K562 (cell line): ENCODE measurements at regions not wholly inside any gene's neighbourhood (a gene's known extent, or its start where the extent isn't known, plus 50 kb on each side); places are given as distances from the start of the nearest gene placed in this dataset.

Experiments
- ATF1 ChIP-seq, 2 experiments: fragments of 450-650 bp in 1 of 2; IDR thresholded peaks; 2 replicates each; pipeline ENCODE4 v1.6.1; 2016; ENCODE audit warnings: missing compliant biosample characterization in 1 of 2, missing genetic modification characterization in 1 of 2
- BRCA1 ChIP-seq, 2 experiments: fragments of 450-650 bp in 1 of 2; sonication (generic) in 1 of 2; formaldehyde crosslinking in 1 of 2; IDR thresholded peaks; 2 replicates each; pipeline versions ENCODE4 v1.5.0 to v1.6.1; 2017 to 2020; ENCODE audit warnings: mild to moderate bottlenecking in 1 of 2, missing genetic modification reagents in 1 of 2
- JUND ChIP-seq, 2 experiments: IDR thresholded peaks; 2 replicates in 1 of 2; 3 replicates in 1 of 2; pipeline ENCODE4 v1.6.1; 2011; ENCODE audit warnings: borderline replicate concordance in 2 of 2, low read depth in 2 of 2, low read length in 2 of 2, improper control_type of control experiment in 1 of 2, missing biosample characterization in 1 of 2, missing genetic modification characterization in 1 of 2, missing genetic modification reagents in 1 of 2
- KDM4B ChIP-seq, 2 experiments: fragments of 450-650 bp in 1 of 2; sonication (generic) in 1 of 2; IDR thresholded peaks; 2 replicates each; pipeline ENCODE4 v1.6.1; 2016 to 2017; ENCODE audit warnings: borderline replicate concordance in 2 of 2, antibody characterized with exemption in 1 of 2, low read depth in 1 of 2, mild to moderate bottlenecking in 1 of 2
- MEIS2 ChIP-seq: fragments of 450-650 bp; IDR thresholded peaks from 2 replicates; pipeline ENCODE4 v1.6.1; 2014; ENCODE audit warnings: mild to moderate bottlenecking; ENCODE audit not compliant: partially characterized antibody
- NCOA1 ChIP-seq: fragments of 450-650 bp; IDR thresholded peaks from 2 replicates; pipeline ENCODE4 v1.6.1; 2016; ENCODE audit warnings: low read depth
- PURB ChIP-seq: sonication (generic); formaldehyde crosslinking; IDR thresholded peaks from 2 replicates; pipeline ENCODE4 v1.9.0; 2021; ENCODE audit warnings: low read depth, mild to moderate bottlenecking, missing genetic modification reagents
- RBM34 ChIP-seq: fragments of 200-400 bp; formaldehyde crosslinking; IDR thresholded peaks from 2 replicates; pipeline ENCODE4 v1.6.1; 2018; ENCODE audit warnings: low read length, borderline replicate concordance; ENCODE audit not compliant: insufficient read depth
- RCOR1 ChIP-seq, 2 experiments: IDR thresholded peaks; 2 replicates each; pipeline ENCODE4 v1.6.1; 2012; ENCODE audit warnings: low read depth in 2 of 2, low read length in 2 of 2, borderline replicate concordance in 1 of 2, improper control_type of control experiment in 1 of 2
- SMAD4 ChIP-seq: fragments of 250-450 bp; sonication (Bioruptor Pico); conservative IDR thresholded peaks from 2 replicates; pipeline ENCODE4 v1.8.0; 2021; ENCODE audit warnings: inconsistent platforms, mild to moderate bottlenecking, moderate library complexity
- SMARCC2 ChIP-seq: fragments of 450-650 bp; IDR thresholded peaks from 2 replicates; pipeline ENCODE4 v1.6.1; 2017; ENCODE audit warnings: antibody characterized with exemption, moderate library complexity, mild to moderate bottlenecking, low read depth
- SOX6 ChIP-seq: fragments of 450-650 bp; IDR thresholded peaks from 2 replicates; pipeline ENCODE4 v1.6.1; 2014; ENCODE audit warnings: mild to moderate bottlenecking
- ZNF12 ChIP-seq: sonication (generic); formaldehyde crosslinking; IDR thresholded peaks from 2 replicates; pipeline ENCODE4 v1.4.0; 2020; ENCODE audit warnings: mild to moderate bottlenecking, missing genetic modification reagents
- ZNF124 ChIP-seq: sonication (generic); formaldehyde crosslinking; IDR thresholded peaks from 2 replicates; pipeline ENCODE4 v1.8.1; 2022; ENCODE audit warnings: missing genetic modification reagents
- ZNF140 ChIP-seq: fragments of 250-450 bp; sonication (Bioruptor Pico); IDR thresholded peaks from 2 replicates; pipeline ENCODE4 v1.8.0; 2021; ENCODE audit warnings: moderate library complexity, mild to moderate bottlenecking, inconsistent platforms
- TF ChIP-seq, protein P1 (sequence below), 2 experiments: IDR thresholded peaks; 2 replicates each; pipeline ENCODE4 v1.6.1; 2012; ENCODE audit warnings: improper control_type of control experiment in 2 of 2, low read depth in 2 of 2, low read length in 2 of 2, borderline replicate concordance in 1 of 2
- TF ChIP-seq, protein P2 (sequence below), 3 experiments: IDR thresholded peaks in 2 of 3; conservative IDR thresholded peaks in 1 of 3; 2 replicates each; pipeline ENCODE4 v1.5.1; 2011 to 2012; ENCODE audit warnings: low read length in 3 of 3, mild to moderate bottlenecking in 3 of 3, control low read depth in 2 of 3, improper control_type of control experiment in 1 of 3, inconsistent platforms in 1 of 3, low read depth in 1 of 3, mixed read lengths in 1 of 3, moderate library complexity in 1 of 3; ENCODE audit not compliant: insufficient read depth in 2 of 3
- TF ChIP-seq, protein P3 (sequence below): fragments of 250-450 bp; sonication (Bioruptor Pico); IDR thresholded peaks from 2 replicates; pipeline ENCODE4 v1.8.0; 2022; ENCODE audit warnings: inconsistent platforms
- TF ChIP-seq, protein P4 (sequence below): fragments of 450-650 bp; formaldehyde crosslinking; IDR thresholded peaks from 2 replicates; pipeline ENCODE4 v1.4.0; 2020; ENCODE audit warnings: mild to moderate bottlenecking, moderate library complexity
- TF ChIP-seq, protein P5 (sequence below): sonication (generic); formaldehyde crosslinking; IDR thresholded peaks from 2 replicates; pipeline ENCODE4 v1.8.0; 2022; ENCODE audit warnings: mild to moderate bottlenecking, missing genetic modification reagents

DNA sequence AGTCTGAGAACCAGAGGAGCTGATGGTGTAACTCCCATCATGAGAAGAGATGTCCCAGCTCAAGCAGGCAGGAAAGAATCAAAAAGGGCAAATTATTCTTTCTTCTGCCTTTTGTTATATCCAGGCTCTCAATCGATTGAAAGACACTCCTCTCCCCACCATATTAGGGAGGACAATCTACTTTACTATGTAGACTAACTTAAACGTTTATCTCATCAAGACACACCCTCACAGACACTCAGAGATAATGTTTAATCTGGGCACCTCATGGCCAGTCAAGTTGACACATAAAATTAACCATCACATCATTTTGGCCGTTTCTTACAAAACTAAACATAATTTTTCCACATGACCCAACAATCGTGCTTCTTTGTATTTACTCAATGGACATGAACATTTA is 534.3 kb upstream of the RORB start (continued):
- TF ChIP-seq, protein P1, sequence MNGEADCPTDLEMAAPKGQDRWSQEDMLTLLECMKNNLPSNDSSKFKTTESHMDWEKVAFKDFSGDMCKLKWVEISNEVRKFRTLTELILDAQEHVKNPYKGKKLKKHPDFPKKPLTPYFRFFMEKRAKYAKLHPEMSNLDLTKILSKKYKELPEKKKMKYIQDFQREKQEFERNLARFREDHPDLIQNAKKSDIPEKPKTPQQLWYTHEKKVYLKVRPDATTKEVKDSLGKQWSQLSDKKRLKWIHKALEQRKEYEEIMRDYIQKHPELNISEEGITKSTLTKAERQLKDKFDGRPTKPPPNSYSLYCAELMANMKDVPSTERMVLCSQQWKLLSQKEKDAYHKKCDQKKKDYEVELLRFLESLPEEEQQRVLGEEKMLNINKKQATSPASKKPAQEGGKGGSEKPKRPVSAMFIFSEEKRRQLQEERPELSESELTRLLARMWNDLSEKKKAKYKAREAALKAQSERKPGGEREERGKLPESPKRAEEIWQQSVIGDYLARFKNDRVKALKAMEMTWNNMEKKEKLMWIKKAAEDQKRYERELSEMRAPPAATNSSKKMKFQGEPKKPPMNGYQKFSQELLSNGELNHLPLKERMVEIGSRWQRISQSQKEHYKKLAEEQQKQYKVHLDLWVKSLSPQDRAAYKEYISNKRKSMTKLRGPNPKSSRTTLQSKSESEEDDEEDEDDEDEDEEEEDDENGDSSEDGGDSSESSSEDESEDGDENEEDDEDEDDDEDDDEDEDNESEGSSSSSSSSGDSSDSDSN (IDR thresholded peaks at IDR 0.05; ENCODE audit: borderline replicate concordance in 1 of 2, low read depth in 2 of 2, low read length in 2 of 2) = no peak
- TF ChIP-seq, protein P2, sequence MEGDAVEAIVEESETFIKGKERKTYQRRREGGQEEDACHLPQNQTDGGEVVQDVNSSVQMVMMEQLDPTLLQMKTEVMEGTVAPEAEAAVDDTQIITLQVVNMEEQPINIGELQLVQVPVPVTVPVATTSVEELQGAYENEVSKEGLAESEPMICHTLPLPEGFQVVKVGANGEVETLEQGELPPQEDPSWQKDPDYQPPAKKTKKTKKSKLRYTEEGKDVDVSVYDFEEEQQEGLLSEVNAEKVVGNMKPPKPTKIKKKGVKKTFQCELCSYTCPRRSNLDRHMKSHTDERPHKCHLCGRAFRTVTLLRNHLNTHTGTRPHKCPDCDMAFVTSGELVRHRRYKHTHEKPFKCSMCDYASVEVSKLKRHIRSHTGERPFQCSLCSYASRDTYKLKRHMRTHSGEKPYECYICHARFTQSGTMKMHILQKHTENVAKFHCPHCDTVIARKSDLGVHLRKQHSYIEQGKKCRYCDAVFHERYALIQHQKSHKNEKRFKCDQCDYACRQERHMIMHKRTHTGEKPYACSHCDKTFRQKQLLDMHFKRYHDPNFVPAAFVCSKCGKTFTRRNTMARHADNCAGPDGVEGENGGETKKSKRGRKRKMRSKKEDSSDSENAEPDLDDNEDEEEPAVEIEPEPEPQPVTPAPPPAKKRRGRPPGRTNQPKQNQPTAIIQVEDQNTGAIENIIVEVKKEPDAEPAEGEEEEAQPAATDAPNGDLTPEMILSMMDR (IDR thresholded peaks at IDR 0.05 in 2 of 3, conservative IDR thresholded peaks at IDR 0.05 in 1 of 3; ENCODE audit: insufficient read depth in 2 of 3, low read depth in 1 of 3, low read length in 3 of 3) = no peak
- TF ChIP-seq RBM34 = no peak
- TF ChIP-seq MEIS2 = peak; percentile 56
- no peak for TF ChIP-seq PURB (CRISPR knock-in tag)
- TF ChIP-seq BRCA1 (IDR thresholded peaks at IDR 0.05) = no peak
- TF ChIP-seq BRCA1 (CRISPR knock-in tag; IDR thresholded peaks at IDR 0.05) = no peak
- TF ChIP-seq JUND (IDR thresholded peaks at IDR 0.05; ENCODE audit: borderline replicate concordance, low read depth, low read length) = peak; percentile 3; the same call in 1 of the 2 replicates
- TF ChIP-seq JUND (tag; IDR thresholded peaks at IDR 0.05; ENCODE audit: borderline replicate concordance, low read depth, low read length) = no peak
- TF ChIP-seq SMAD4 = no peak
- 0 out of 2 replicates have a peak, but pooled peaks have one; percentile 22 for TF ChIP-seq SOX6
- no peak for TF ChIP-seq KDM4B (IDR thresholded peaks at IDR 0.05; ENCODE audit: borderline replicate concordance in 2 of 2, low read depth in 1 of 2)
- TF ChIP-seq ZNF140 (CRISPR knock-in tag) = no peak
- TF ChIP-seq ZNF12 = no peak
- no peak for TF ChIP-seq RCOR1 (IDR thresholded peaks at IDR 0.05; ENCODE audit: borderline replicate concordance in 1 of 2, low read depth in 2 of 2, low read length in 2 of 2)
- TF ChIP-seq ZNF124 (CRISPR knock-in tag) = no peak
- TF ChIP-seq, protein P3, sequence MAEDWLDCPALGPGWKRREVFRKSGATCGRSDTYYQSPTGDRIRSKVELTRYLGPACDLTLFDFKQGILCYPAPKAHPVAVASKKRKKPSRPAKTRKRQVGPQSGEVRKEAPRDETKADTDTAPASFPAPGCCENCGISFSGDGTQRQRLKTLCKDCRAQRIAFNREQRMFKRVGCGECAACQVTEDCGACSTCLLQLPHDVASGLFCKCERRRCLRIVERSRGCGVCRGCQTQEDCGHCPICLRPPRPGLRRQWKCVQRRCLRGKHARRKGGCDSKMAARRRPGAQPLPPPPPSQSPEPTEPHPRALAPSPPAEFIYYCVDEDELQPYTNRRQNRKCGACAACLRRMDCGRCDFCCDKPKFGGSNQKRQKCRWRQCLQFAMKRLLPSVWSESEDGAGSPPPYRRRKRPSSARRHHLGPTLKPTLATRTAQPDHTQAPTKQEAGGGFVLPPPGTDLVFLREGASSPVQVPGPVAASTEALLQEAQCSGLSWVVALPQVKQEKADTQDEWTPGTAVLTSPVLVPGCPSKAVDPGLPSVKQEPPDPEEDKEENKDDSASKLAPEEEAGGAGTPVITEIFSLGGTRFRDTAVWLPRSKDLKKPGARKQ (CRISPR knock-in tag) = no peak
- TF ChIP-seq, protein P4, sequence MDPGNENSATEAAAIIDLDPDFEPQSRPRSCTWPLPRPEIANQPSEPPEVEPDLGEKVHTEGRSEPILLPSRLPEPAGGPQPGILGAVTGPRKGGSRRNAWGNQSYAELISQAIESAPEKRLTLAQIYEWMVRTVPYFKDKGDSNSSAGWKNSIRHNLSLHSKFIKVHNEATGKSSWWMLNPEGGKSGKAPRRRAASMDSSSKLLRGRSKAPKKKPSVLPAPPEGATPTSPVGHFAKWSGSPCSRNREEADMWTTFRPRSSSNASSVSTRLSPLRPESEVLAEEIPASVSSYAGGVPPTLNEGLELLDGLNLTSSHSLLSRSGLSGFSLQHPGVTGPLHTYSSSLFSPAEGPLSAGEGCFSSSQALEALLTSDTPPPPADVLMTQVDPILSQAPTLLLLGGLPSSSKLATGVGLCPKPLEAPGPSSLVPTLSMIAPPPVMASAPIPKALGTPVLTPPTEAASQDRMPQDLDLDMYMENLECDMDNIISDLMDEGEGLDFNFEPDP (CRISPR knock-in tag) = no peak
- TF ChIP-seq, protein P5, sequence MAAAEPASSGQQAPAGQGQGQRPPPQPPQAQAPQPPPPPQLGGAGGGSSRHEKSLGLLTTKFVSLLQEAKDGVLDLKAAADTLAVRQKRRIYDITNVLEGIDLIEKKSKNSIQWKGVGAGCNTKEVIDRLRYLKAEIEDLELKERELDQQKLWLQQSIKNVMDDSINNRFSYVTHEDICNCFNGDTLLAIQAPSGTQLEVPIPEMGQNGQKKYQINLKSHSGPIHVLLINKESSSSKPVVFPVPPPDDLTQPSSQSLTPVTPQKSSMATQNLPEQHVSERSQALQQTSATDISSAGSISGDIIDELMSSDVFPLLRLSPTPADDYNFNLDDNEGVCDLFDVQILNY (CRISPR knock-in tag) = no peak
- no peak for TF ChIP-seq ATF1 (CRISPR knock-in tag; IDR thresholded peaks at IDR 0.05)
- no peak for TF ChIP-seq ATF1 (tag; IDR thresholded peaks at IDR 0.05)
- no peak for TF ChIP-seq SMARCC2
- TF ChIP-seq NCOA1 = no peak
